ENCODE measurements at regions not wholly inside any gene's neighbourhood (a gene's known extent, or its start where the extent isn't known, plus 50 kb on each side); places are given as distances from the start of the nearest gene placed in this dataset.

- H3K27ac ChIP-seq (ENCODE audit: extremely low read length, insufficient read depth, low read length): no peak overlapping the region
- 3% methylated on average over 1 of the region's 1 CpG for WGBS (ENCODE audit: low lambda C conversion rate)
- no peak overlapping the region for H2AFZ ChIP-seq (ENCODE audit: low read length)
- CTCF ChIA-PET (ENCODE audit: low intra/inter-chr PET ratio, low total read pairs): no interaction called here
- intact Hi-C loops (cut with micrococcal nuclease; ENCODE audit: unreplicated experiment): no loop called here
- H4K20me1 ChIP-seq (ENCODE audit: insufficient read depth, low read length): no peaks in the 10 kb centered on the region
- DNase-seq (ENCODE audit: low spot score) (no peak), FAIRE-seq (no peak), ATAC-seq (no peak)
- in situ Hi-C loops (cut with HindIII; ENCODE audit: extremely low pct_ligation_motif_present, low pct_unique_long_range_greater_than_20kb): no loop called here
- no peak for TF ChIP-seq ZNF512 (CRISPR knock-in tag; IDR thresholded peaks at IDR 0.05)
- TF ChIP-seq ZNF891 (CRISPR knock-in tag; IDR thresholded peaks at IDR 0.05): no peak
- no peak for TF ChIP-seq TBX3 (IDR thresholded peaks at IDR 0.05; ENCODE audit: borderline replicate concordance)
- no peak for TF ChIP-seq GTF3A (CRISPR knock-in tag; conservative IDR thresholded peaks at IDR 0.05)
- TF ChIP-seq, protein P1, sequence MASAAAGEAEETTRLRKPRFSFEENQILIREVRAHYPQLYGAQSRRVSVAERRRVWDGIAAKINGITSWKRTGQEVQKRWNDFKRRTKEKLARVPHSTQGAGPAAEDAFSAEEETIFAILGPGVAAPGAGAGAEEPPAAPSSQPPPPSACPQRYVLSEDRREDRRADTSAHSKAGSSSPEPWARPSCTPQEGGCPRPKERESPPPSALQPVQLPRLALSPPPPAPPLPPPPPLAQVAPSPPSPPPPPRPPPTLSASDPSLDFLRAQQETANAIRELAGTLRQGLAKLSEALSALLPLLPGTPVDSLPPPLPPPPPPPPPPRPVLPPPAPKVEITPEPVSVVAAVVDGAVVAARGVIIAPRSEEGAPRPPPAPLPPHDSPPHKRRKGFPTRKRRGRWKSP (CRISPR knock-in tag; IDR thresholded peaks at IDR 0.05): no peak
- no peak for TF ChIP-seq SUZ12 (IDR thresholded peaks at IDR 0.05; ENCODE audit: low read depth, low read length)
- no peak for TF ChIP-seq ZNF513 (CRISPR knock-in tag; conservative IDR thresholded peaks at IDR 0.05)
- TF ChIP-seq ZNF710 (CRISPR knock-in tag; IDR thresholded peaks at IDR 0.05; ENCODE audit: borderline replicate concordance): no peak
- TF ChIP-seq ZNF678 (CRISPR knock-in tag; IDR thresholded peaks at IDR 0.05): no peak
- TF ChIP-seq, protein P2, sequence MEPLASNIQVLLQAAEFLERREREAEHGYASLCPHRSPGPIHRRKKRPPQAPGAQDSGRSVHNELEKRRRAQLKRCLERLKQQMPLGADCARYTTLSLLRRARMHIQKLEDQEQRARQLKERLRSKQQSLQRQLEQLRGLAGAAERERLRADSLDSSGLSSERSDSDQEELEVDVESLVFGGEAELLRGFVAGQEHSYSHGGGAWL (CRISPR knock-in tag; IDR thresholded peaks at IDR 0.05): no peak
- no peak for TF ChIP-seq TBP (CRISPR knock-in tag; IDR thresholded peaks at IDR 0.05)
- TF ChIP-seq ARID2 (CRISPR knock-in tag; IDR thresholded peaks at IDR 0.05; ENCODE audit: borderline replicate concordance): no peak
- TF ChIP-seq KDM5B (CRISPR knock-in tag; IDR thresholded peaks at IDR 0.05; ENCODE audit: borderline replicate concordance): no peak
- no peak for TF ChIP-seq PHF21A (CRISPR knock-in tag; IDR thresholded peaks at IDR 0.05)
- TF ChIP-seq SNAI1 (CRISPR knock-in tag; IDR thresholded peaks at IDR 0.05; ENCODE audit: borderline replicate concordance): no peak
- no peaks in the 10 kb centered on the region for H3K9me3 ChIP-seq (ENCODE audit: low read length)
- POLR2A ChIA-PET: no interaction called here
- no peaks in the 10 kb centered on the region for H3K27me3 ChIP-seq (ENCODE audit: control insufficient read depth in 1 of 2, insufficient read depth in 2 of 2, low read length in 2 of 2)
- no peaks in the 10 kb centered on the region for H3K79me2 ChIP-seq (ENCODE audit: insufficient read depth, low read length)
- BruUV-seq (replicated peaks): no TSS peak
- H3K4me2 ChIP-seq (ENCODE audit: low read depth, low read length): no peak overlapping the region
- H3K4me3 ChIP-seq (replicated peaks in 1 of 3; ENCODE audit: insufficient read depth in 1 of 3, low read depth in 2 of 3, low read length in 3 of 3): no peak overlapping the region
- H3K36me3 ChIP-seq (replicated peaks in 1 of 2; ENCODE audit: control insufficient read depth in 1 of 2, insufficient read depth in 2 of 2, low read length in 2 of 2): no peaks in the 10 kb centered on the region
- H3K4me1 ChIP-seq (ENCODE audit: insufficient read depth, low read length): no peaks in the 10 kb centered on the region
- H3K9ac ChIP-seq (ENCODE audit: insufficient read depth, low read depth, low read length): no peak overlapping the region
Measured at GRCh38 chr6:103079867-103080266, 1686.4 kb downstream of the GRIK2 start.

Data from HepG2 (cell line).